Psoas muscle (tissue), 7 donors: ENCODE measurements at regions not wholly inside any gene's neighbourhood (a gene's known extent, or its start where the extent isn't known, plus 50 kb on each side); places are given as distances from the start of the nearest gene placed in this dataset.

ENCODE experiments used
- ATAC-seq, 4 donors: fragments of 200-7000 bp; cut with Tn5 transposase; one replicate each; pipeline ENCODE4 v1.9.1; 2020; ENCODE audit warnings: moderate library complexity in 3 of 4, mild to moderate bottlenecking in 2 of 4
- DNase-seq, 2 donors: peaks; one replicate each; pipeline ENCODE4 v3.0.0-alpha.2; 2020
- H3K27ac ChIP-seq: fragments of 200-600 bp; one replicate; pipeline ENCODE4 v1.8.0; 2022
- H3K27me3 ChIP-seq, 3 donors: fragments of 200-600 bp in 1 of 3; one replicate each; pipeline versions ENCODE4 v1.6.1 to v1.8.0; 2013 to 2022; ENCODE audit warnings: low read length in 2 of 3, mild to moderate bottlenecking in 2 of 3, moderate library complexity in 1 of 3; ENCODE audit not compliant: insufficient read depth in 3 of 3
- H3K36me3 ChIP-seq, 2 donors: fragments of 200-600 bp in 1 of 2; one replicate each; pipeline versions ENCODE4 v1.6.1 to v1.8.0; 2013 to 2022; ENCODE audit warnings: low read depth in 1 of 2, mild to moderate bottlenecking in 1 of 2, moderate library complexity in 1 of 2; ENCODE audit not compliant: insufficient read depth in 1 of 2
- H3K4me1 ChIP-seq: fragments of 200-600 bp; one replicate; pipeline ENCODE4 v1.8.0; 2022
- H3K4me3 ChIP-seq: fragments of 200-600 bp; one replicate; pipeline ENCODE4 v1.8.0; 2022; ENCODE audit warnings: mild to moderate bottlenecking
- H3K9me3 ChIP-seq: fragments of 200-600 bp; one replicate; pipeline ENCODE4 v1.8.0; 2022
- WGBS, 3 donors: extraction: QIAGEN DNeasy Blood & Tissue Kit; methylation state at CpG; one replicate each; pipeline versions ENCODE4 v1.1.6 to v1.1.7; 2013; 5-methylcytosine and 5-hydroxymethylcytosine counted together
- intact Hi-C, 2 donors: fragments of 100-400 bp; cut with DNase I; formaldehyde crosslinking; loops; one replicate each; pipeline versions ENCODE4 v1.11.0 to v1.14.2; 2022
- TF ChIP-seq, protein P1 (sequence below): fragments of 200-600 bp; IDR thresholded peaks from one replicate; pipeline ENCODE4 v1.8.0; 2022; ENCODE audit warnings: antibody characterized with exemption
- donor health status: healthy with polysubstance abuse.
- donor health status: DM: no; HTN: no; CAD: no; lungs with moderate emphysema.
- donor health status: Bipolar disorder and iron deficiency.
- donor health status: healthy.
- donor health status: DM: yes; HTN: yes; CAD: no.
- donor health status: DM: no; HTN: no; CAD: no.
- donor health status: DM: yes; HTN: yes; CAD: no.

DNA sequence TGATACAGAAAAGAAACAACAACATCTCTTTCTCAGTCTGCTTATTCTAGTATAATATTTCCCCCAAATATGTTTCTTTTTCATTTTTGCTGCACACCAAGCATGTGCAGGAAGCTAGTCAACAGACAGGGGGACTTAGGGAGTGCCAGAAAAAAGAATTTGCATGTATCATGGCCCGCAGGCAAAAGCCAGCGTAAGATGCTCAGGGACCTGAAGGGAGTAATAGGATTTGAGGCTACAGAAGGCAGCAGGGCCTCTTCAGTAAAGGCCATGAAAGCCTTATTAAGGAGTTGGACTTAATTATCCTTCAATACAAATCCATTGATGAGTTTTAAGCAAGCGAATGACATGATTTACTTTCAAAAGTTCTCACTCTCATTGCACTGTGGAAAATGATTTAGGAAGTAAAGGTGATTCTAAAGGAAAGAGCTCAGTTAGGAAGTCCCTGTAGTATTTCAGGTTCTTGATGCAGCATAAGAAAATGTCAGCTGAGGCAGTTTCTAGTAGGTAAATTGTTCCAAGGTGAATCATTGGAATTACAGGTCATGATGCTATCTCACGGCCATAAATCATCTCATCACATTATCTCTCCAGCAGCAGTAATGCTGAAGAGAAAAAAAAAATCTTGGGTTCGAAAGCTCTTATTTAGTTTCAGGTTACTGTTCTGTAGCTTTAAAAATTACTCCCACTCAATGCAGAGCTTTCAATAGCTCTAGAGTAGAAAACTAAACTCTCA, 94.8 kb downstream of the PTCHD4 start:
- DNase-seq (no peak), ATAC-seq (no peak)
- H3K27me3 ChIP-seq, result no peaks in the 10 kb centered on the region
- no peaks in the 10 kb centered on the region for H3K36me3 ChIP-seq
- H3K9me3 ChIP-seq, result no peaks in the 10 kb centered on the region
- TF ChIP-seq, protein P1, sequence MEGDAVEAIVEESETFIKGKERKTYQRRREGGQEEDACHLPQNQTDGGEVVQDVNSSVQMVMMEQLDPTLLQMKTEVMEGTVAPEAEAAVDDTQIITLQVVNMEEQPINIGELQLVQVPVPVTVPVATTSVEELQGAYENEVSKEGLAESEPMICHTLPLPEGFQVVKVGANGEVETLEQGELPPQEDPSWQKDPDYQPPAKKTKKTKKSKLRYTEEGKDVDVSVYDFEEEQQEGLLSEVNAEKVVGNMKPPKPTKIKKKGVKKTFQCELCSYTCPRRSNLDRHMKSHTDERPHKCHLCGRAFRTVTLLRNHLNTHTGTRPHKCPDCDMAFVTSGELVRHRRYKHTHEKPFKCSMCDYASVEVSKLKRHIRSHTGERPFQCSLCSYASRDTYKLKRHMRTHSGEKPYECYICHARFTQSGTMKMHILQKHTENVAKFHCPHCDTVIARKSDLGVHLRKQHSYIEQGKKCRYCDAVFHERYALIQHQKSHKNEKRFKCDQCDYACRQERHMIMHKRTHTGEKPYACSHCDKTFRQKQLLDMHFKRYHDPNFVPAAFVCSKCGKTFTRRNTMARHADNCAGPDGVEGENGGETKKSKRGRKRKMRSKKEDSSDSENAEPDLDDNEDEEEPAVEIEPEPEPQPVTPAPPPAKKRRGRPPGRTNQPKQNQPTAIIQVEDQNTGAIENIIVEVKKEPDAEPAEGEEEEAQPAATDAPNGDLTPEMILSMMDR, result no peak
- intact Hi-C loops, result no loop called here
- H3K27ac ChIP-seq, result no peak overlapping the region
- whole genome bisulfite sequencing, 3 donors, result 85 to 87% (median 86%) methylated on average over 5 of the region's 5 CpGs
- no peaks in the 10 kb centered on the region for H3K4me1 ChIP-seq
- no peak overlapping the region for H3K4me3 ChIP-seq

DNA sequence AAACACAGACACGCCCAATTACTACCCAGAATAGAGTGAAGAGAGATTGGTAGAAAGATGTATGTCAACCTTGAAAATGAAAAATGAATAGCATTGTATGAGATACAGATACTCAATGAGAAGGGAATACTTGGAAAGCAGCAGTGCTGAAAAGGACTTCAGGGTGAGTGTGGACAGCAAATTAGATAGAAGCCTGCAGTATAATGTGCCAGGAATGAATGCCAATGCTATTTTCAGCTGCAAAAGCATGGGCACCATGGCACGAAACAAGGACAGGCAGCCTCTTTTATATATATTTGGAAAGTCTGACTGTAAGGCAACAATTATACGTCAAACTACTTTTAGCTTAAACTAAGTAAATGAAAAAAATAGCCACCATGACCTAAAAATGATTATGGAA, 118.2 kb downstream of the PTCHD4 start:
- Histone ChIP-seq H3K36me3 (no peaks in the 10 kb centered on the region), H3K9me3 (no peaks in the 10 kb centered on the region), H3K27ac (no peak overlapping the region), H3K27me3 (no peaks in the 10 kb centered on the region), H3K4me3 (no peak overlapping the region), H3K4me1 (peaks cover 4% of the 10 kb centered on the region)
- TF ChIP-seq, protein P1, result no peak
- intact Hi-C loops, result no loop called here
- DNase-seq, result no peak
- ATAC-seq, result no peak
- 45 to 62% (median 56%) methylated on average over 3 of the region's 3 CpGs for WGBS, 3 donors

DNA sequence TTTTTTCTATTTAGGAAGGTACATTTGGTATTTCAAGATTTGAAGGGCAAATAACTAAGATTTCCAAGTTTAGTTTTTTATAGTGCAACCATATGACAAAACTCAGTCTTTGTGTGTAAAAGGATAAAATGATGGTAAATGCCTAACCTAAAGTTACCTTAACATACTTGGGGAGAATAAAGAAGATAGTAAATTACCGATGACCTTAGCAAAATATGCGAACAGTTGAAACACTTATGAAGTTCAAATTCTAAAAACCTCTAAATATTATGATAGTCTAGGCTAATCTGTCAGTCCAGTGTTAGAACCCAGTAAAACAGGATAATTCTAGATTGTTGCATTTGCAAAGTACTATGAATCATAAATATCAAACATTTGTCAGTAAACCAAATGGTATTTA, 127.5 kb downstream of the PTCHD4 start:
- H3K4me3 ChIP-seq, result no peak overlapping the region
- no peaks in the 10 kb centered on the region for H3K9me3 ChIP-seq
- no peaks in the 10 kb centered on the region for H3K36me3 ChIP-seq
- no peak for ATAC-seq
- no peak for DNase-seq
- intact Hi-C loops, result no loop called here
- no peaks in the 10 kb centered on the region for H3K4me1 ChIP-seq
- no peak overlapping the region for H3K27ac ChIP-seq
- TF ChIP-seq, protein P1, result no peak
- H3K27me3 ChIP-seq, result no peaks in the 10 kb centered on the region
- 94 to 99% (median 96%) methylated on average over 2 of the region's 2 CpGs for WGBS, 3 donors

DNA sequence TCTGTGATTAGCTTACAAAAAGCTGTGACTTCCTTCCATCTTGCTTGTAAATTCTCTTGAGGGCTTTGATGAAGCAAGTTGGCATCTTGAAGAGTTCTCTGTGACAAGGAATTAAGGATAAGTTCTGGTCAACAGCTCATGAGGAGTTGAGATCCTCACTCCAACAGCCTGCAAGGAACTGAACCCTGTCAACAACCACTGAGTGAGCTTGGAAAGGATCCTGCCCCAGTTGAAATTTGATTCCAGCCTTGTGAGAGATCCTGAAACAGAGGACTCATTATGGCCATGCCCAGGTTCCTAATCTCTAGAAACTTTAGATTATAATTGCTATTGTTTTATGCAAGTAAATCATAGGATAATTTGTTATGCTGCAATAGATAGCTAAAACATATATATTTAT, 133.7 kb downstream of the PTCHD4 start:
- DNase-seq (no peak), ATAC-seq (no peak)
- Histone ChIP-seq H3K27me3 (no peaks in the 10 kb centered on the region), H3K9me3 (no peaks in the 10 kb centered on the region), H3K4me1 (no peaks in the 10 kb centered on the region), H3K27ac (no peak overlapping the region), H3K36me3 (no peaks in the 10 kb centered on the region), H3K4me3 (no peak overlapping the region)
- intact Hi-C loops, result no loop called here
- TF ChIP-seq, protein P1, result no peak

DNA sequence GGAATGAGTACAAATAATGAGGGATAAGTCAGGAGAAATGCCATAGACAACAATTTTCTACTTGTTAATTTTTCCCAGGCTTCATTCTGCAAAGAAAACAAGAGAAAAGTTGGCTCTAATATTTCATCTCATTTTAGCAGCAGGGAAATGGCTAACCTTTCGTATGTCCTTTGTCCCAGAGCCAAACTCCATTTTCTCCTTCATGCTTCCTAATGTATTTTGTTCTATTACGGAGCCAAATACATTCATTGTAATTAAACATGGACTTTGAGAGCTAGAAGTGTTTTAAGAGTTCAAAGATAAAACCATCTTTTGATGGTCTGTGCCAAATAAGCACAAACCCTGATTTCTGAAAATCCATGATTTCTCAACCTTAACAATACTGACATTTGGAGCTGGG, 136.9 kb downstream of the PTCHD4 start:
- Histone ChIP-seq H3K9me3 (no peaks in the 10 kb centered on the region), H3K4me1 (no peaks in the 10 kb centered on the region), H3K27me3 (no peaks in the 10 kb centered on the region), H3K36me3 (no peaks in the 10 kb centered on the region), H3K27ac (no peak overlapping the region), H3K4me3 (no peak overlapping the region)
- intact Hi-C loops, result no loop called here
- DNase-seq (no peak), ATAC-seq (no peak)
- TF ChIP-seq, protein P1, result no peak
- WGBS, 3 donors, result 13 to 23% (median 16%) methylated on average over 2 of the region's 2 CpGs
